Lower lobe of right lung (tissue), 2 donors: ENCODE measurements at regions not wholly inside any gene's neighbourhood (a gene's known extent, or its start where the extent isn't known, plus 50 kb on each side); places are given as distances from the start of the nearest gene placed in this dataset.
A peak's percentile ranks its signal among the peaks of the same experiment; 100 is the strongest.

Experiments
- ATAC-seq, 2 donors: fragments of 200-7000 bp; cut with Tn5 transposase; one replicate each; pipeline ENCODE4 v1.9.1; 2020 to 2022; ENCODE audit warnings: mild to moderate bottlenecking in 2 of 2, moderate library complexity in 2 of 2
- DNase-seq: peaks from one replicate; pipeline ENCODE4 v3.0.0-alpha.2; 2020
- H3K27ac ChIP-seq: fragments of 200-600 bp; one replicate; pipeline ENCODE4 v1.8.0; 2022
- H3K27me3 ChIP-seq: fragments of 200-600 bp; one replicate; pipeline ENCODE4 v1.8.0; 2022; ENCODE audit warnings: low read depth
- H3K36me3 ChIP-seq: fragments of 200-600 bp; one replicate; pipeline ENCODE4 v1.8.0; 2022; ENCODE audit warnings: mild to moderate bottlenecking
- H3K4me1 ChIP-seq: fragments of 200-600 bp; one replicate; pipeline ENCODE4 v1.8.0; 2022
- H3K4me3 ChIP-seq: fragments of 200-600 bp; one replicate; pipeline ENCODE4 v1.8.0; 2022; ENCODE audit warnings: mild to moderate bottlenecking
- H3K9me3 ChIP-seq: fragments of 200-600 bp; one replicate; pipeline ENCODE4 v1.8.0; 2022
- intact Hi-C: fragments of 100-400 bp; cut with DNase I; formaldehyde crosslinking; loops from one replicate; pipeline ENCODE4 v1.11.0; 2022
- TF ChIP-seq, protein P1 (sequence below): fragments of 200-600 bp; IDR thresholded peaks from one replicate; pipeline ENCODE4 v1.8.0; 2022; ENCODE audit warnings: antibody characterized with exemption, mild to moderate bottlenecking
- donor health status: DM: no; HTN: yes; CAD: no; lungs with severe emphysema.

DNA sequence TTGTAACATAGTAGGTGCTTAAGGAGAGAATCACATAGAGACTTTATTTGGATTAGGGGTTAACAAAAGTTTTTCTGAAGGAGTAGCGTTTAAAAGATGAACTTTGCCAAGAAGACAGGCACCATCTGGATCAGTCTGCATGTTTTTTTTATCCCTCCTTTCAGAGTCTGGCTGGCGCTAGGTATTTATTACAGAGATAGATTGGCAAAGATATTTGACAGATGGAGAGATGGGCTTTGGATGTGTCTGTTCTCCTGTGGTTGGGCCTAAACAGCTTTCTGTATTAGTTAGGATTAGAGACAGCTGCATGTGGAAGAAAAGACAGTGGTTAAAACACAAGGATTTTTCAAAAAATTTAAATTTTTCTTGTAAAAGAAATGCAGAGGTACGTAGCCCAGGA is 133.9 kb downstream of the C12orf75 start:
- no peaks in the 10 kb centered on the region for H3K9me3 ChIP-seq
- no peaks in the 10 kb centered on the region for H3K27me3 ChIP-seq
- TF ChIP-seq, protein P1, sequence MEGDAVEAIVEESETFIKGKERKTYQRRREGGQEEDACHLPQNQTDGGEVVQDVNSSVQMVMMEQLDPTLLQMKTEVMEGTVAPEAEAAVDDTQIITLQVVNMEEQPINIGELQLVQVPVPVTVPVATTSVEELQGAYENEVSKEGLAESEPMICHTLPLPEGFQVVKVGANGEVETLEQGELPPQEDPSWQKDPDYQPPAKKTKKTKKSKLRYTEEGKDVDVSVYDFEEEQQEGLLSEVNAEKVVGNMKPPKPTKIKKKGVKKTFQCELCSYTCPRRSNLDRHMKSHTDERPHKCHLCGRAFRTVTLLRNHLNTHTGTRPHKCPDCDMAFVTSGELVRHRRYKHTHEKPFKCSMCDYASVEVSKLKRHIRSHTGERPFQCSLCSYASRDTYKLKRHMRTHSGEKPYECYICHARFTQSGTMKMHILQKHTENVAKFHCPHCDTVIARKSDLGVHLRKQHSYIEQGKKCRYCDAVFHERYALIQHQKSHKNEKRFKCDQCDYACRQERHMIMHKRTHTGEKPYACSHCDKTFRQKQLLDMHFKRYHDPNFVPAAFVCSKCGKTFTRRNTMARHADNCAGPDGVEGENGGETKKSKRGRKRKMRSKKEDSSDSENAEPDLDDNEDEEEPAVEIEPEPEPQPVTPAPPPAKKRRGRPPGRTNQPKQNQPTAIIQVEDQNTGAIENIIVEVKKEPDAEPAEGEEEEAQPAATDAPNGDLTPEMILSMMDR: no peak
- intact Hi-C loops: no loop called here
- DNase-seq (no peak), ATAC-seq (no peak)
- H3K36me3 ChIP-seq: no peaks in the 10 kb centered on the region
- peaks cover 13% of the 10 kb centered on the region for H3K4me1 ChIP-seq
- H3K4me3 ChIP-seq: no peak overlapping the region
- no peak overlapping the region for H3K27ac ChIP-seq

- Histone ChIP-seq H3K4me3 (no peak overlapping the region), H3K27me3 (no peaks in the 10 kb centered on the region), H3K9me3 (no peaks in the 10 kb centered on the region), H3K4me1 (peaks cover 6% of the 10 kb centered on the region), H3K36me3 (no peaks in the 10 kb centered on the region), H3K27ac (peak overlapping the region; percentile 70)
- TF ChIP-seq, protein P1: no peak
- ATAC-seq (no peak), DNase-seq (no peak)
- intact Hi-C loops: no loop called here
Observed at GRCh38 chr12:105466231-105466900, 135.9 kb downstream of the C12orf75 start.

DNA sequence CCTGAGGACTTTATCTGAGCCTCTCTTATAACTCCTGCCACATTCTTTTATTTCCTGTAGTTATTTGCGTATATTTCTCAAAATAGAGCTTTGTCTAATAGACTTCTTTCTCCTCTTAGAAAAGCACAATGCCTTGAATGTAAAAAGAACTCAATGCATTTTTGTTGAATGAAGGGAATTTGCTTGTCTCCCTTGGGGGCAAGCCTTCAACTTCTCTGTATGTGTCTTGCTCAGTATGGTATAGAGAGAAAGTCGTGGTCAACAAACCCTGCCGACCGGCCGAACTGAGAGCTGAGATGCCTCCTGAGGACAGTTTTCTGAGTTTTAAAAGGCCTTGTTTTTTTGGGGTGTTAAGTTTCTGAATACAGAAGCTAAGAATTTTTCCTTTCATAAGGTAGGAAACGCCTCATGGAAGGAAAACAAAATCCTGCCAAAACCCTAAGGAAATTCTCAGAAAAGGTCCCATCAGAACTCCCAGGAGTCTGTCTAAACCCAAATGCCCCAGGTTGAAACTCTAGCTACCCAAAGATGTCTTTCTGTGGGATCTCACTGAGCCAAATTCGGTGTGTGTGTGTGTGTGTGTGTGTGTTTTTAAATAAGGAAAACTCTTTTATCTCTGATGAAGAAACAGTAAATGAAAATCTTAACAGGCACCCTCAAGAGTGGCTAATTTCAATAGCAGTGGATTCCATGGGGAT is 136.6 kb downstream of the C12orf75 start:
- ATAC-seq (no peak), DNase-seq (no peak)
- H3K4me3 ChIP-seq: no peak overlapping the region
- H3K27me3 ChIP-seq: no peaks in the 10 kb centered on the region
- no peaks in the 10 kb centered on the region for H3K36me3 ChIP-seq
- peaks cover 6% of the 10 kb centered on the region for H3K4me1 ChIP-seq
- TF ChIP-seq, protein P1: no peak
- no peaks in the 10 kb centered on the region for H3K9me3 ChIP-seq
- intact Hi-C loops: no loop called here
- peak overlapping the region; percentile 70 for H3K27ac ChIP-seq

GRCh38 chr12:105467710-105468366 is 137.3 kb downstream of the C12orf75 start:
- intact Hi-C loops: no loop called here
- Histone ChIP-seq H3K36me3 (no peaks in the 10 kb centered on the region), H3K4me1 (peaks cover 6% of the 10 kb centered on the region), H3K27ac (peak overlapping the region; percentile 70), H3K4me3 (no peak overlapping the region), H3K27me3 (no peaks in the 10 kb centered on the region), H3K9me3 (no peaks in the 10 kb centered on the region)
- ATAC-seq: no peak
- no peak for DNase-seq
- TF ChIP-seq, protein P1: no peak

DNA sequence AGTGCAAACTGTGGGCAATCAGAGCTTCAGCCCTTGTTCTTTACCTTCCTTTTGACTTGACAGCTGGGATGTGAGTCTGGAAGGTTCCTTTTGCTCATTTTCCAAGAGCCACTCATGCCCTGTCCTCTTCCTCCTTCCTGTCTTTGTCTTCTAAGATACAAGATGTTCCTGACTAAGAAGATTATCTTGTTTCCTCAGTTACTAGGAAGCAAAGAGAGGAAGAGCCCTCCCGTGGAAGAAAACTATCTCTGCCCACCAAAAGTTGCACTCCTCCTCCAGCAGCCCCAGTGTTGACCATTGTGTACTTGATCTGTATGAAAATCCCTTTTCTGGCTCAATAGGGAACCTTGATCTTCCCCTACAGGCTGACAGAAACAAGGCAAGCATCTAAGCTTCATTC is 138.0 kb downstream of the C12orf75 start:
- DNase-seq: no peak
- no peaks in the 10 kb centered on the region for H3K27me3 ChIP-seq
- intact Hi-C loops: no loop called here
- peak overlapping the region; percentile 70 for H3K27ac ChIP-seq
- no peak for ATAC-seq
- peaks cover 6% of the 10 kb centered on the region for H3K4me1 ChIP-seq
- H3K9me3 ChIP-seq: no peaks in the 10 kb centered on the region
- H3K4me3 ChIP-seq: no peak overlapping the region
- TF ChIP-seq, protein P1: no peak
- no peaks in the 10 kb centered on the region for H3K36me3 ChIP-seq
